A549 (cell line): ENCODE measurements at regions not wholly inside any gene's neighbourhood (a gene's known extent, or its start where the extent isn't known, plus 50 kb on each side); places are given as distances from the start of the nearest gene placed in this dataset.

Experiments used
- ATAC-seq, 2 experiments: fragments of 200-7000 bp in 1 of 2; fragments of >200 bp in 1 of 2; cut with Nextera tagmentation in 1 of 2; cut with Tn5 transposase in 1 of 2; 3 replicates each; pipeline versions ENCODE4 v1.8.0 to v1.9.1; 2018 to 2020; ENCODE audit warnings: mild to moderate bottlenecking in 1 of 2, moderate library complexity in 1 of 2
- CTCF ChIA-PET: fragments of 300-600 bp; sonication (Branson Sonifier 250); formaldehyde crosslinking; extraction: SDS; loops from one replicate; lab custom pipeline; 2021; ENCODE audit warnings: antibody characterized with exemption, inconsistent platforms; lab: Yijun Ruan, JAX
- POLR2A ChIA-PET: fragments of 350-600 bp; formaldehyde crosslinking; extraction: SDS; loops from one replicate; lab custom pipeline; 2021; ENCODE audit warnings: antibody characterized with exemption, inconsistent platforms; lab: Yijun Ruan, JAX
- DNase-seq, 2 experiments: peaks; one replicate each; pipeline versions ENCODE4 v3.0.0 to v3.0.0-alpha.2; 2011 to 2016; ENCODE audit warnings: low read depth in 1 of 2, low spot score in 1 of 2
- FAIRE-seq: peaks from 2 replicates; lab custom pipeline; 2011; peaks lifted over from hg19 to GRCh38; lab: Jason Lieb, UNC
- H3K27ac ChIP-seq, 2 experiments: fragments of >200 bp; sonication (Bioruptor Twin); formaldehyde crosslinking; 3 replicates each; pipeline ENCODE4 v1.5.1; 2016 to 2017
- H3K4me1 ChIP-seq: fragments of >200 bp; sonication (Bioruptor Twin); formaldehyde crosslinking; 3 replicates; pipeline ENCODE4 v1.6.1; 2016
- H3K4me2 ChIP-seq: fragments of >200 bp; sonication (Bioruptor Twin); formaldehyde crosslinking; 3 replicates; pipeline ENCODE4 v1.6.1; 2016
- H3K4me3 ChIP-seq: fragments of >200 bp; sonication (Bioruptor Twin); formaldehyde crosslinking; 3 replicates; pipeline ENCODE4 v1.5.1; 2016
- H3K9me3 ChIP-seq: fragments of >200 bp; sonication (Bioruptor Twin); formaldehyde crosslinking; 3 replicates; pipeline ENCODE4 v1.6.1; 2016
- CEBPB ChIP-seq, 2 experiments: fragments of >200 bp in 1 of 2; sonication (Bioruptor Twin) in 1 of 2; formaldehyde crosslinking in 1 of 2; IDR thresholded peaks; 2 replicates each; pipeline ENCODE4 v1.6.1; 2012 to 2016
- CHD2 ChIP-seq: fragments of 150-350 bp; IDR thresholded peaks from 2 replicates; pipeline ENCODE4 v1.6.1; 2014; ENCODE audit warnings: low read length; ENCODE audit not compliant: partially characterized antibody
- EHMT2 ChIP-seq: fragments of 200-600 bp; sonication (generic); IDR thresholded peaks from 2 replicates; pipeline ENCODE4 v1.6.1; 2016; ENCODE audit warnings: antibody characterized with exemption, low read depth, mild to moderate bottlenecking, moderate library complexity
- FOSB ChIP-seq: fragments of 250-450 bp; sonication (Bioruptor Pico); IDR thresholded peaks from 2 replicates; pipeline ENCODE4 v1.5.0; 2020; ENCODE audit warnings: mild to moderate bottlenecking, moderate library complexity
- FOXS1 ChIP-seq: fragments of 250-450 bp; sonication (Bioruptor Pico); IDR thresholded peaks from 2 replicates; pipeline ENCODE4 v1.5.0; 2020; ENCODE audit warnings: mild to moderate bottlenecking, moderate library complexity
- GATA3 ChIP-seq: IDR thresholded peaks from 2 replicates; pipeline ENCODE4 v1.6.1; 2012; ENCODE audit warnings: borderline replicate concordance
- HOXA7 ChIP-seq: fragments of 250-450 bp; sonication (Bioruptor Pico); IDR thresholded peaks from 2 replicates; pipeline ENCODE4 v1.5.0; 2020; ENCODE audit warnings: mild to moderate bottlenecking, moderate library complexity
- HOXB13 ChIP-seq: fragments of 250-450 bp; sonication (Bioruptor Pico); IDR thresholded peaks from 2 replicates; pipeline ENCODE4 v1.5.0; 2020; ENCODE audit warnings: low read depth, mild to moderate bottlenecking, moderate library complexity
- KDM1A ChIP-seq: fragments of 200-600 bp; sonication (generic); IDR thresholded peaks from 2 replicates; pipeline ENCODE4 v1.6.1; 2016; ENCODE audit warnings: low read depth, mild to moderate bottlenecking
- KDM5A ChIP-seq: fragments of 200-600 bp; sonication (generic); IDR thresholded peaks from 2 replicates; pipeline ENCODE4 v1.6.1; 2016; ENCODE audit warnings: antibody characterized with exemption, mild to moderate bottlenecking
- MAZ ChIP-seq: fragments of 150-350 bp; IDR thresholded peaks from 2 replicates; pipeline ENCODE4 v1.6.1; 2014; ENCODE audit warnings: antibody characterized with exemption, low read depth, low read length, borderline replicate concordance
- MYC ChIP-seq: IDR thresholded peaks from 2 replicates; pipeline ENCODE4 v1.6.1; 2012; ENCODE audit warnings: mild to moderate bottlenecking, inconsistent platforms, low read length, improper control_type of control experiment, borderline replicate concordance
- NFE2L2 ChIP-seq: fragments of 150-350 bp; conservative IDR thresholded peaks from 2 replicates; pipeline ENCODE4 v1.6.1; 2014; ENCODE audit warnings: low read length
- NR3C1 ChIP-seq: fragments of >200 bp; sonication (Bioruptor Twin); formaldehyde crosslinking; IDR thresholded peaks from 3 replicates; pipeline ENCODE4 v1.6.1; 2017
- POLR2A ChIP-seq: IDR thresholded peaks from 2 replicates; pipeline ENCODE4 v1.6.1; 2012; ENCODE audit warnings: mild to moderate bottlenecking, low read length
- RARB ChIP-seq: fragments of 250-450 bp; sonication (Bioruptor Pico); IDR thresholded peaks from 2 replicates; pipeline ENCODE4 v1.8.0; 2021; ENCODE audit warnings: mild to moderate bottlenecking, moderate library complexity
- RFX5 ChIP-seq: fragments of 450-650 bp; IDR thresholded peaks from 2 replicates; pipeline ENCODE4 v1.7.1; 2014; ENCODE audit warnings: antibody characterized with exemption, mild to moderate bottlenecking, moderate library complexity
- SMC3 ChIP-seq: fragments of >200 bp; sonication (Bioruptor Twin); formaldehyde crosslinking; IDR thresholded peaks from 3 replicates; pipeline ENCODE4 v1.6.1; 2018; ENCODE audit warnings: inconsistent platforms
- SREBF2 ChIP-seq: fragments of 450-650 bp; IDR thresholded peaks from 2 replicates; pipeline ENCODE4 v1.6.1; 2014; ENCODE audit warnings: mild to moderate bottlenecking, moderate library complexity
- ZC3H11A ChIP-seq: fragments of 450-650 bp; IDR thresholded peaks from 2 replicates; pipeline ENCODE4 v1.6.1; 2014; ENCODE audit warnings: antibody characterized with exemption, mild to moderate bottlenecking
- ZFP36 ChIP-seq: fragments of 450-650 bp; IDR thresholded peaks from 2 replicates; pipeline ENCODE4 v1.6.1; 2014; ENCODE audit warnings: borderline replicate concordance; ENCODE audit not compliant: partially characterized antibody
- ZNF302 ChIP-seq: fragments of 250-450 bp; sonication (Bioruptor Pico); IDR thresholded peaks from 2 replicates; pipeline ENCODE4 v1.9.0; 2021; ENCODE audit warnings: inconsistent platforms, mild to moderate bottlenecking, moderate library complexity
- WGBS: methylation state at CpG from one replicate; pipeline ENCODE4 v1.1.6; 2017; ENCODE audit errors: missing lambda C conversion rate; 5-methylcytosine and 5-hydroxymethylcytosine counted together
- TF ChIP-seq, protein P1 (sequence below): fragments of 250-450 bp; sonication (Bioruptor Pico); IDR thresholded peaks from 2 replicates; pipeline ENCODE4 v1.5.0; 2021; ENCODE audit warnings: mild to moderate bottlenecking, moderate library complexity, borderline replicate concordance

DNA sequence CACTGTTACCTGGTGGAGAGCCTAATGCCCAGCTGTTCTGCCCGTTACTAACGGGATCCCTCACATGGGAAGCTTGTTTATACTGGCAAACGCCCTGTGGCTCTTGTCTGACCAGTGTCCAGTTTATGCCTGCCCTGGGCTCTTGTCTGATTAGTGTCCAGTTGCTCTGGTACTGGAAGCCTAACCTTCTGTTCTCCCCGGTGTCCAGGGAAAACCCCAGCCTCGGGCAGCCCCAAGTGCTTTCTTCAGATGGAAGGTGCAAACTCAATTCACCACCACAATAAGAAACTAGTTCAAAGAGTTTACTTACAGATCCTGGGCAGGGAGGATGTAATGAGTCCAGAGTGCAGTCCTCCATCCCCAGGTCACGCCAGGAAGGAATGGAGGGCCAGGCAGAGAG is 148.4 kb downstream of the TBXT start:
- H3K4me1 ChIP-seq = no peaks in the 10 kb centered on the region
- no peak overlapping the region for H3K4me2 ChIP-seq
- 69% methylated on average over 6 of the region's 6 CpGs for WGBS
- H3K4me3 ChIP-seq = no peak overlapping the region
- ATAC-seq (no peak), DNase-seq (no peak), FAIRE-seq (no peak)
- ChIA-PET CTCF (no interaction called here), POLR2A (no interaction called here)
- H3K27ac ChIP-seq = no peak overlapping the region
- no peak for TF ChIP-seq FOXS1 (CRISPR knock-in tag)
- no peak for TF ChIP-seq ZNF302 (CRISPR knock-in tag)
- no peak for TF ChIP-seq NR3C1
- TF ChIP-seq MYC = no peak
- TF ChIP-seq CHD2 = no peak
- TF ChIP-seq KDM5A = no peak
- no peak for TF ChIP-seq SMC3
- TF ChIP-seq GATA3 = no peak
- TF ChIP-seq EHMT2 = no peak
- no peak for TF ChIP-seq RARB (CRISPR knock-in tag)
- no peak for TF ChIP-seq SREBF2
- TF ChIP-seq RFX5 = no peak
- no peak for TF ChIP-seq HOXA7 (CRISPR knock-in tag)
- H3K9me3 ChIP-seq = peaks cover 25% of the 10 kb centered on the region

DNA sequence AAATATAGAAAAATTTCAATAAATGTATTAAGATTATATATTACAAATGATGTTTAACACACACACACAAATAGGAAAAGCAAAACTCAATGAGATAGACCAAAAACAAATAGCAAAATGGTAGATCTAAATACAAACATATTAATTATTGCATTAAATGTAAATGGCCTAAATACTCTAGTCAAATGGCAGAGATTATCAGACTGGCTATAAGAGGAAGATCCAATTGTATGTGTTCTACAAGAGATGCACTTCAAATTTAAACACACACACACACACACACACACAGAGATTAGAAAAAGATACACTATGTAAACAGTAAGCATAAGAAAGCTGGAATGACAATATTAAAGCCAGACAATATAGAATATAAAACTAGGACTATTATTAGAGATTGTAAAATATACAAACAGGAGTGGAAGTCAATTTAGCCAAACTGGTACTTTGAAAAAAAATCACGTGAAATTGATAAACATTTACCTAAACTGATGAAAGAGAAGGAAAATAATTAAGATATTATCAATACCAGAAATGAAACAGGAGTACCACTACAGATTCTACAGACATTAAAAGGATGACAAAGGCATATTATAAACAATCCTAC is 150.5 kb downstream of the TBXT start:
- Histone ChIP-seq H3K4me1 (no peaks in the 10 kb centered on the region), H3K27ac (no peak overlapping the region), H3K9me3 (peaks cover 25% of the 10 kb centered on the region), H3K4me3 (no peak overlapping the region), H3K4me2 (no peak overlapping the region)
- ChIA-PET CTCF (interaction anchor here (0.8 kb wide), 1 partner anchor 17 kb away, joined by 3 read pairs; no protein-coding TSS in a partner anchor), POLR2A (no interaction called here)
- FAIRE-seq (no peak), ATAC-seq (no peak), DNase-seq (no peak)
- no peak for TF ChIP-seq NFE2L2
- TF ChIP-seq EHMT2 = no peak
- TF ChIP-seq KDM1A = no peak
- no peak for TF ChIP-seq GATA3
- no peak for TF ChIP-seq CEBPB (IDR thresholded peaks at IDR 0.05)
- no peak for TF ChIP-seq MAZ
- TF ChIP-seq, protein P1, sequence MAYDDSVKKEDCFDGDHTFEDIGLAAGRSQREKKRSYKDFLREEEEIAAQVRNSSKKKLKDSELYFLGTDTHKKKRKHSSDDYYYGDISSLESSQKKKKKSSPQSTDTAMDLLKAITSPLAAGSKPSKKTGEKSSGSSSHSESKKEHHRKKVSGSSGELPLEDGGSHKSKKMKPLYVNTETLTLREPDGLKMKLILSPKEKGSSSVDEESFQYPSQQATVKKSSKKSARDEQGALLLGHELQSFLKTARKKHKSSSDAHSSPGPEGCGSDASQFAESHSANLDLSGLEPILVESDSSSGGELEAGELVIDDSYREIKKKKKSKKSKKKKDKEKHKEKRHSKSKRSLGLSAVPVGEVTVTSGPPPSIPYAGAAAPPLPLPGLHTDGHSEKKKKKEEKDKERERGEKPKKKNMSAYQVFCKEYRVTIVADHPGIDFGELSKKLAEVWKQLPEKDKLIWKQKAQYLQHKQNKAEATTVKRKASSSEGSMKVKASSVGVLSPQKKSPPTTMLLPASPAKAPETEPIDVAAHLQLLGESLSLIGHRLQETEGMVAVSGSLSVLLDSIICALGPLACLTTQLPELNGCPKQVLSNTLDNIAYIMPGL (CRISPR knock-in tag) = no peak
- no peak for TF ChIP-seq ZC3H11A
- no peak for TF ChIP-seq ZFP36
- 34% methylated on average over 1 of the region's 1 CpG for WGBS

DNA sequence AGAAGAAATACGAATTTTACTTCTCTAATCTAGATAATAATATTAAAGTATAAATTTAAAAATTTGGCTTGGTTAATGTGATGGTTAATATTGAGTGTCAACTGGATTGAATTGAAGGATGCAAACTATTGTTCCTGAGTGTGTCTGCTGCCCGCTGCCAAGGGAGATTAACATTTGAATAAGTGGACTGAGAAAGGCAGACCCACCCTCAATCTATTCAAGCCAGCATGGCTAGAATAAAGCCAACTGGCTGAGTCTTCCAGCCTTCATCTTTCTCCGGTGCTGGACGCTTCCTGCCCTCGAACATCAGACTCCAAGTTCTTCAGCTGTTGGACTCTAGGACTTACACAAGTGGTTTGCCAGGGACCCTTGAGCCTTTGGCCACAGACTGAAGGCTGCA is 152.7 kb downstream of the TBXT start:
- TF ChIP-seq POLR2A = no peak
- no peak for TF ChIP-seq HOXB13 (CRISPR knock-in tag)
- TF ChIP-seq FOSB (CRISPR knock-in tag) = no peak
- FAIRE-seq (no peak), DNase-seq (no peak), ATAC-seq (no peak)
- WGBS = 56% methylated on average over 5 of the region's 5 CpGs
- Histone ChIP-seq H3K4me1 (peaks cover 7% of the 10 kb centered on the region), H3K4me2 (no peak overlapping the region), H3K27ac (no peak overlapping the region), H3K4me3 (no peak overlapping the region), H3K9me3 (peaks cover 25% of the 10 kb centered on the region)
- CTCF ChIA-PET = interaction anchor here (1.7 kb wide), 1 partner anchor 12 kb away, joined by 4 read pairs; no protein-coding TSS in a partner anchor
- POLR2A ChIA-PET = no interaction called here
